Loucy (cell line): ENCODE measurements at regions not wholly inside any gene's neighbourhood (a gene's known extent, or its start where the extent isn't known, plus 50 kb on each side); places are given as distances from the start of the nearest gene placed in this dataset.

Experiments
- CTCF ChIP-seq: fragments of 200-600 bp; sonication (generic); conservative IDR thresholded peaks from 2 replicates; pipeline ENCODE4 v1.5.1; 2014; ENCODE audit warnings: mild to moderate bottlenecking, antibody characterized with exemption, low read length
- EZH2phosphoT487 ChIP-seq: fragments of 200-600 bp; IDR thresholded peaks from 2 replicates; pipeline ENCODE4 v1.6.1; 2018; ENCODE audit warnings: antibody characterized with exemption, mild to moderate bottlenecking, moderate library complexity, borderline replicate concordance

- TF ChIP-seq CTCF (no peak), EZH2phosphoT487 (no peak)
These were observed 123.1 kb upstream of the PTGFR start for GRCh38 chr1:78367700-78368099.
